Activated naive CD4-positive, alpha-beta T cell treated with anti-CD3 and anti-CD28 coated beads for 36 hours (primary cell): ENCODE measurements at regions not wholly inside any gene's neighbourhood (a gene's known extent, or its start where the extent isn't known, plus 50 kb on each side); places are given as distances from the start of the nearest gene placed in this dataset.

Source experiments
- CTCF ChIA-PET: fragments of 350-600 bp; sonication (Branson Sonifier 250); formaldehyde crosslinking; loops from one replicate; lab custom pipeline; 2021; ENCODE audit warnings: antibody characterized with exemption; lab: Charles Lee
- DNase-seq: peaks from one replicate; pipeline ENCODE4 v3.0.0-alpha.2; 2020
- H3K27ac Mint-ChIP-seq: one replicate; pipeline ENCODE4 v1.8.0; 2021; ENCODE audit warnings: mild to moderate bottlenecking, mixed read lengths
- H3K27me3 Mint-ChIP-seq: one replicate; pipeline ENCODE4 v1.8.0; 2021; ENCODE audit warnings: low read depth, mixed read lengths
- H3K36me3 Mint-ChIP-seq: one replicate; pipeline ENCODE4 v1.8.0; 2021; ENCODE audit warnings: low read depth, mixed read lengths
- H3K4me1 Mint-ChIP-seq: one replicate; pipeline ENCODE4 v1.8.0; 2021; ENCODE audit warnings: low read depth, mixed read lengths
- H3K4me3 Mint-ChIP-seq: one replicate; pipeline ENCODE4 v1.8.0; 2021; ENCODE audit warnings: mild to moderate bottlenecking, moderate library complexity, mixed read lengths
- H3K9me3 Mint-ChIP-seq: one replicate; pipeline ENCODE4 v1.8.0; 2021; ENCODE audit warnings: mixed read lengths
- intact Hi-C: fragments of 100-400 bp; cut with micrococcal nuclease; formaldehyde crosslinking; loops from one replicate; pipeline ENCODE4 v1.15.1; 2023

- CTCF ChIA-PET, result interaction anchor here (0.6 kb wide), 1 partner anchor 643 kb away, joined by 3 read pairs; no protein-coding TSS in a partner anchor
- intact Hi-C loops, result no loop called here
These were observed 265.0 kb downstream of the ZNF608 start for GRCh38 chr5:124481419-124481818.

GRCh38 chr5:124480964-124481363, 265.5 kb downstream of the ZNF608 start:
- H3K9me3 Mint-ChIP-seq, result peaks cover 4% of the 10 kb centered on the region
- no peak for DNase-seq
- intact Hi-C loops, result no loop called here
- no peak overlapping the region for H3K4me3 Mint-ChIP-seq
- CTCF ChIA-PET, result interaction anchor here (0.6 kb wide), 1 partner anchor 644 kb away, joined by 3 read pairs; no protein-coding TSS in a partner anchor
- H3K4me1 Mint-ChIP-seq, result no peaks in the 10 kb centered on the region
- no peaks in the 10 kb centered on the region for H3K27me3 Mint-ChIP-seq
- no peak overlapping the region for H3K27ac Mint-ChIP-seq
- H3K36me3 Mint-ChIP-seq, result no peaks in the 10 kb centered on the region

More at GRCh38 chr5:124481419-124481818, 265.0 kb downstream of the ZNF608 start:
- H3K36me3 Mint-ChIP-seq, result no peaks in the 10 kb centered on the region
- H3K4me1 Mint-ChIP-seq, result no peaks in the 10 kb centered on the region
- peaks cover 4% of the 10 kb centered on the region for H3K9me3 Mint-ChIP-seq
- H3K4me3 Mint-ChIP-seq, result no peak overlapping the region
- H3K27me3 Mint-ChIP-seq, result no peaks in the 10 kb centered on the region
- no peak for DNase-seq
- H3K27ac Mint-ChIP-seq, result no peak overlapping the region

- H3K27me3 Mint-ChIP-seq, result no peaks in the 10 kb centered on the region
- intact Hi-C loops, result no loop called here
- no peaks in the 10 kb centered on the region for H3K4me1 Mint-ChIP-seq
- no peak for DNase-seq
- no peak overlapping the region for H3K4me3 Mint-ChIP-seq
- CTCF ChIA-PET, result interaction anchor here (0.6 kb wide), 1 partner anchor 290 kb away, joined by 3 read pairs; no protein-coding TSS in a partner anchor
- H3K27ac Mint-ChIP-seq, result no peak overlapping the region
- H3K9me3 Mint-ChIP-seq, result peaks cover 2% of the 10 kb centered on the region
- H3K36me3 Mint-ChIP-seq, result no peaks in the 10 kb centered on the region
These were observed 266.4 kb downstream of the ZNF608 start for GRCh38 chr5:124480022-124480421.

- DNase-seq, result no peak
- Mint-ChIP-seq H3K27ac (no peak overlapping the region), H3K4me1 (no peaks in the 10 kb centered on the region), H3K9me3 (peaks cover 2% of the 10 kb centered on the region), H3K4me3 (no peak overlapping the region), H3K27me3 (no peaks in the 10 kb centered on the region), H3K36me3 (no peaks in the 10 kb centered on the region)
- CTCF ChIA-PET, result no interaction called here
- intact Hi-C loops, result no loop called here
These were observed 268.2 kb downstream of the ZNF608 start for GRCh38 chr5:124478264-124478663.

- no peak overlapping the region for H3K4me3 Mint-ChIP-seq
- CTCF ChIA-PET, result no interaction called here
- no peak for DNase-seq
- intact Hi-C loops, result no loop called here
- no peak overlapping the region for H3K27ac Mint-ChIP-seq
- H3K27me3 Mint-ChIP-seq, result no peaks in the 10 kb centered on the region
- H3K4me1 Mint-ChIP-seq, result no peaks in the 10 kb centered on the region
- peaks cover 2% of the 10 kb centered on the region for H3K9me3 Mint-ChIP-seq
- H3K36me3 Mint-ChIP-seq, result no peaks in the 10 kb centered on the region
These were observed 268.9 kb downstream of the ZNF608 start for GRCh38 chr5:124477577-124477976.

GRCh38 chr5:124477062-124477461, 269.4 kb downstream of the ZNF608 start:
- CTCF ChIA-PET, result no interaction called here
- Mint-ChIP-seq H3K4me1 (no peaks in the 10 kb centered on the region), H3K27me3 (no peaks in the 10 kb centered on the region), H3K27ac (no peak overlapping the region), H3K36me3 (no peaks in the 10 kb centered on the region), H3K9me3 (peaks cover 2% of the 10 kb centered on the region), H3K4me3 (no peak overlapping the region)
- no peak for DNase-seq
- intact Hi-C loops, result no loop called here

- Mint-ChIP-seq H3K9me3 (no peaks in the 10 kb centered on the region), H3K27me3 (no peaks in the 10 kb centered on the region), H3K36me3 (no peaks in the 10 kb centered on the region), H3K4me3 (no peak overlapping the region), H3K27ac (no peak overlapping the region), H3K4me1 (no peaks in the 10 kb centered on the region)
- CTCF ChIA-PET, result no interaction called here
- intact Hi-C loops, result no loop called here
- no peak for DNase-seq
These were observed 271.8 kb downstream of the ZNF608 start for GRCh38 chr5:124474528-124475215.

GRCh38 chr5:124468671-124469411, 277.6 kb downstream of the ZNF608 start:
- no peak for DNase-seq
- Mint-ChIP-seq H3K9me3 (no peaks in the 10 kb centered on the region), H3K4me3 (no peak overlapping the region), H3K27me3 (no peaks in the 10 kb centered on the region), H3K4me1 (no peaks in the 10 kb centered on the region), H3K27ac (no peak overlapping the region), H3K36me3 (no peaks in the 10 kb centered on the region)
- CTCF ChIA-PET, result no interaction called here
- intact Hi-C loops, result no loop called here

- no peaks in the 10 kb centered on the region for H3K4me1 Mint-ChIP-seq
- H3K27ac Mint-ChIP-seq, result no peak overlapping the region
- no peaks in the 10 kb centered on the region for H3K27me3 Mint-ChIP-seq
- DNase-seq, result no peak
- no peaks in the 10 kb centered on the region for H3K36me3 Mint-ChIP-seq
- intact Hi-C loops, result no loop called here
- H3K4me3 Mint-ChIP-seq, result no peak overlapping the region
- H3K9me3 Mint-ChIP-seq, result no peaks in the 10 kb centered on the region
- CTCF ChIA-PET, result no interaction called here
These were observed 278.7 kb downstream of the ZNF608 start for GRCh38 chr5:124467745-124468144.

GRCh38 chr5:124466011-124466410, 280.4 kb downstream of the ZNF608 start:
- no peaks in the 10 kb centered on the region for H3K9me3 Mint-ChIP-seq
- H3K27me3 Mint-ChIP-seq, result no peaks in the 10 kb centered on the region
- CTCF ChIA-PET, result no interaction called here
- no peak overlapping the region for H3K27ac Mint-ChIP-seq
- no peaks in the 10 kb centered on the region for H3K4me1 Mint-ChIP-seq
- intact Hi-C loops, result no loop called here
- no peak for DNase-seq
- no peaks in the 10 kb centered on the region for H3K36me3 Mint-ChIP-seq
- H3K4me3 Mint-ChIP-seq, result no peak overlapping the region

GRCh38 chr5:124463851-124464250, 282.6 kb downstream of the ZNF608 start:
- CTCF ChIA-PET, result no interaction called here
- H3K4me3 Mint-ChIP-seq, result no peak overlapping the region
- no peaks in the 10 kb centered on the region for H3K36me3 Mint-ChIP-seq
- no peak for DNase-seq
- no peak overlapping the region for H3K27ac Mint-ChIP-seq
- no peaks in the 10 kb centered on the region for H3K4me1 Mint-ChIP-seq
- H3K9me3 Mint-ChIP-seq, result no peaks in the 10 kb centered on the region
- no peaks in the 10 kb centered on the region for H3K27me3 Mint-ChIP-seq
- intact Hi-C loops, result no loop called here

- CTCF ChIA-PET, result no interaction called here
- Mint-ChIP-seq H3K9me3 (no peaks in the 10 kb centered on the region), H3K27ac (no peak overlapping the region), H3K36me3 (no peaks in the 10 kb centered on the region), H3K4me3 (no peak overlapping the region), H3K27me3 (no peaks in the 10 kb centered on the region), H3K4me1 (no peaks in the 10 kb centered on the region)
- intact Hi-C loops, result no loop called here
- no peak for DNase-seq
These were observed 283.7 kb downstream of the ZNF608 start for GRCh38 chr5:124462751-124463150.

- CTCF ChIA-PET, result interaction anchor here (0.6 kb wide), 1 partner anchor 732 kb away, joined by 3 read pairs; no protein-coding TSS in a partner anchor
- intact Hi-C loops, result no loop called here
- Mint-ChIP-seq H3K4me3 (no peak overlapping the region), H3K4me1 (no peaks in the 10 kb centered on the region), H3K27ac (no peak overlapping the region), H3K9me3 (no peaks in the 10 kb centered on the region), H3K36me3 (no peaks in the 10 kb centered on the region), H3K27me3 (no peaks in the 10 kb centered on the region)
- DNase-seq, result no peak
These were observed 284.5 kb downstream of the ZNF608 start for GRCh38 chr5:124461941-124462340.
